Peyer's patch (tissue), 4 donors: ENCODE measurements at regions not wholly inside any gene's neighbourhood (a gene's known extent, or its start where the extent isn't known, plus 50 kb on each side); places are given as distances from the start of the nearest gene placed in this dataset.

ENCODE experiments used
- CTCF ChIP-seq, 6 experiments: fragments of 450-650 bp in 4 of 6; fragments of 200-600 bp in 2 of 6; sonication (generic) in 1 of 6; IDR thresholded peaks; one replicate each; pipeline ENCODE4 v1.5.1; 2017 to 2019; ENCODE audit warnings: antibody characterized with exemption in 6 of 6, mild to moderate bottlenecking in 3 of 6, moderate library complexity in 1 of 6
- POLR2A ChIP-seq, 2 donors: fragments of 450-650 bp; IDR thresholded peaks; one replicate each; pipeline ENCODE4 v1.5.1; 2017; ENCODE audit warnings: antibody characterized with exemption in 2 of 2, mild to moderate bottlenecking in 2 of 2, moderate library complexity in 2 of 2

- TF ChIP-seq CTCF (IDR thresholded peaks at IDR 0.05) (no peak), POLR2A (IDR thresholded peaks at IDR 0.05) (no peak)
These were observed 402.5 kb upstream of the GOLIM4 start for GRCh38 chr3:168498194-168498593.
